ENCODE measurements at regions not wholly inside any gene's neighbourhood (a gene's known extent, or its start where the extent isn't known, plus 50 kb on each side); places are given as distances from the start of the nearest gene placed in this dataset.

GRCh38 chr5:16350816-16351215 is 114.8 kb downstream of the ZNF622 start:
- no peak for DNase-seq
- Mint-ChIP-seq H3K27ac (no peak overlapping the region), H3K9me3 (no peaks in the 10 kb centered on the region), H3K27me3 (no peaks in the 10 kb centered on the region), H3K4me3 (no peak overlapping the region), H3K4me1 (ENCODE audit: low read depth) (no peaks in the 10 kb centered on the region), H3K36me3 (no peaks in the 10 kb centered on the region)
- ChIA-PET POLR2A (no interaction called here), CTCF (no interaction called here)
- intact Hi-C loops (cut with micrococcal nuclease), result no loop called here

- H3K27ac Mint-ChIP-seq, result no peak overlapping the region
Measured at GRCh38 chr5:16346380-16346779, 119.2 kb downstream of the ZNF622 start.

GRCh38 chr5:16345454-16345853 is 120.1 kb downstream of the ZNF622 start:
- no peak for DNase-seq
- ChIA-PET CTCF (no interaction called here), POLR2A (no interaction called here)
- H3K4me3 Mint-ChIP-seq, result no peak overlapping the region
- no peaks in the 10 kb centered on the region for H3K27me3 Mint-ChIP-seq
- no peak overlapping the region for H3K27ac Mint-ChIP-seq
- intact Hi-C loops (cut with micrococcal nuclease), result no loop called here
- H3K4me1 Mint-ChIP-seq (ENCODE audit: low read depth), result no peaks in the 10 kb centered on the region
- no peaks in the 10 kb centered on the region for H3K36me3 Mint-ChIP-seq
- no peaks in the 10 kb centered on the region for H3K9me3 Mint-ChIP-seq

More at GRCh38 chr5:16346380-16346779, 119.2 kb downstream of the ZNF622 start:
- Mint-ChIP-seq H3K27me3 (no peaks in the 10 kb centered on the region), H3K36me3 (no peaks in the 10 kb centered on the region), H3K9me3 (no peaks in the 10 kb centered on the region), H3K4me3 (no peak overlapping the region), H3K4me1 (ENCODE audit: low read depth) (no peaks in the 10 kb centered on the region)
- ChIA-PET CTCF (interaction anchor here (0.6 to 1.3 kb wide), 3 partner anchors 9 to 846 kb away, joined by 3 to 5 read pairs (median 4); no protein-coding TSS in a partner anchor), POLR2A (no interaction called here)
- no peak for DNase-seq
- intact Hi-C loops (cut with micrococcal nuclease), result no loop called here

GRCh38 chr5:16326137-16326536 is 139.5 kb downstream of the ZNF622 start:
- H3K27me3 Mint-ChIP-seq, result no peaks in the 10 kb centered on the region
- ChIA-PET CTCF (no interaction called here), POLR2A (no interaction called here)
- no peak overlapping the region for H3K27ac Mint-ChIP-seq
- no peak overlapping the region for H3K4me3 Mint-ChIP-seq
- intact Hi-C loops (cut with micrococcal nuclease), result no loop called here
- no peaks in the 10 kb centered on the region for H3K9me3 Mint-ChIP-seq
- no peaks in the 10 kb centered on the region for H3K4me1 Mint-ChIP-seq (ENCODE audit: low read depth)
- no peak for DNase-seq
- H3K36me3 Mint-ChIP-seq, result no peaks in the 10 kb centered on the region

- intact Hi-C loops (cut with micrococcal nuclease), result no loop called here
- Mint-ChIP-seq H3K4me3 (no peak overlapping the region), H3K4me1 (ENCODE audit: low read depth) (no peaks in the 10 kb centered on the region), H3K9me3 (no peaks in the 10 kb centered on the region), H3K36me3 (no peaks in the 10 kb centered on the region), H3K27me3 (no peaks in the 10 kb centered on the region), H3K27ac (no peak overlapping the region)
- ChIA-PET CTCF (no interaction called here), POLR2A (no interaction called here)
- DNase-seq, result no peak
Measured at GRCh38 chr5:16321284-16321683, 141.7 kb upstream of the MARCHF11 start.

GRCh38 chr5:16315501-16315900 is 135.9 kb upstream of the MARCHF11 start:
- CTCF ChIA-PET, result no interaction called here

GRCh38 chr5:16313761-16314160 is 134.2 kb upstream of the MARCHF11 start:
- H3K36me3 Mint-ChIP-seq, result no peaks in the 10 kb centered on the region
- no peaks in the 10 kb centered on the region for H3K9me3 Mint-ChIP-seq
- intact Hi-C loops (cut with micrococcal nuclease), result no loop called here
- CTCF ChIA-PET, result no interaction called here
- POLR2A ChIA-PET, result no interaction called here
- no peak overlapping the region for H3K4me3 Mint-ChIP-seq
- H3K27me3 Mint-ChIP-seq, result no peaks in the 10 kb centered on the region
- no peak for DNase-seq
- H3K4me1 Mint-ChIP-seq (ENCODE audit: low read depth), result no peaks in the 10 kb centered on the region
- no peak overlapping the region for H3K27ac Mint-ChIP-seq

More at GRCh38 chr5:16315501-16315900, 135.9 kb upstream of the MARCHF11 start:
- intact Hi-C loops (cut with micrococcal nuclease), result no loop called here
- POLR2A ChIA-PET, result no interaction called here
- no peak for DNase-seq
- Mint-ChIP-seq H3K27me3 (no peaks in the 10 kb centered on the region), H3K4me1 (ENCODE audit: low read depth) (no peaks in the 10 kb centered on the region), H3K9me3 (no peaks in the 10 kb centered on the region), H3K36me3 (no peaks in the 10 kb centered on the region), H3K27ac (no peak overlapping the region), H3K4me3 (no peak overlapping the region)

GRCh38 chr5:16312785-16313184 is 133.2 kb upstream of the MARCHF11 start:
- POLR2A ChIA-PET, result no interaction called here
- no peak for DNase-seq
- intact Hi-C loops (cut with micrococcal nuclease), result no loop called here
- H3K27ac Mint-ChIP-seq, result no peak overlapping the region
- no peaks in the 10 kb centered on the region for H3K27me3 Mint-ChIP-seq
- CTCF ChIA-PET, result no interaction called here
- no peaks in the 10 kb centered on the region for H3K36me3 Mint-ChIP-seq
- H3K4me1 Mint-ChIP-seq (ENCODE audit: low read depth), result no peaks in the 10 kb centered on the region
- H3K4me3 Mint-ChIP-seq, result no peak overlapping the region
- no peaks in the 10 kb centered on the region for H3K9me3 Mint-ChIP-seq

- ChIA-PET CTCF (no interaction called here), POLR2A (no interaction called here)
- DNase-seq, result no peak
- no peaks in the 10 kb centered on the region for H3K27me3 Mint-ChIP-seq
- no peak overlapping the region for H3K27ac Mint-ChIP-seq
- intact Hi-C loops (cut with micrococcal nuclease), result no loop called here
- H3K4me3 Mint-ChIP-seq, result no peak overlapping the region
- H3K9me3 Mint-ChIP-seq, result no peaks in the 10 kb centered on the region
- H3K36me3 Mint-ChIP-seq, result no peaks in the 10 kb centered on the region
- H3K4me1 Mint-ChIP-seq (ENCODE audit: low read depth), result no peaks in the 10 kb centered on the region
Measured at GRCh38 chr5:16311666-16312065, 132.1 kb upstream of the MARCHF11 start.

GRCh38 chr5:16306812-16307211 is 127.2 kb upstream of the MARCHF11 start:
- no peaks in the 10 kb centered on the region for H3K9me3 Mint-ChIP-seq
- H3K27ac Mint-ChIP-seq, result no peak overlapping the region
- H3K4me3 Mint-ChIP-seq, result no peak overlapping the region
- no peaks in the 10 kb centered on the region for H3K4me1 Mint-ChIP-seq (ENCODE audit: low read depth)
- ChIA-PET CTCF (interaction anchor here (0.6 kb wide), 1 partner anchor 497 kb away, joined by 3 read pairs; no protein-coding TSS in a partner anchor), POLR2A (no interaction called here)
- intact Hi-C loops (cut with micrococcal nuclease), result no loop called here
- DNase-seq, result no peak
- no peaks in the 10 kb centered on the region for H3K27me3 Mint-ChIP-seq
- no peaks in the 10 kb centered on the region for H3K36me3 Mint-ChIP-seq

GRCh38 chr5:16304846-16305245 is 125.3 kb upstream of the MARCHF11 start:
- H3K27me3 Mint-ChIP-seq, result no peaks in the 10 kb centered on the region
- H3K9me3 Mint-ChIP-seq, result no peaks in the 10 kb centered on the region
- intact Hi-C loops (cut with micrococcal nuclease), result no loop called here
- no peak overlapping the region for H3K27ac Mint-ChIP-seq
- no peaks in the 10 kb centered on the region for H3K36me3 Mint-ChIP-seq
- no peak for DNase-seq
- H3K4me1 Mint-ChIP-seq (ENCODE audit: low read depth), result no peaks in the 10 kb centered on the region
- CTCF ChIA-PET, result no interaction called here
- no peak overlapping the region for H3K4me3 Mint-ChIP-seq
- POLR2A ChIA-PET, result no interaction called here

- H3K4me3 Mint-ChIP-seq, result no peak overlapping the region
- H3K9me3 Mint-ChIP-seq, result peaks cover 31% of the 10 kb centered on the region
- POLR2A ChIA-PET, result no interaction called here
- no peak overlapping the region for H3K27ac Mint-ChIP-seq
- CTCF ChIA-PET, result no interaction called here
- H3K27me3 Mint-ChIP-seq, result no peaks in the 10 kb centered on the region
- DNase-seq, result no peak
- no peaks in the 10 kb centered on the region for H3K4me1 Mint-ChIP-seq (ENCODE audit: low read depth)
- intact Hi-C loops (cut with micrococcal nuclease), result no loop called here
- no peaks in the 10 kb centered on the region for H3K36me3 Mint-ChIP-seq
Measured at GRCh38 chr5:16296946-16297345, 117.4 kb upstream of the MARCHF11 start.

GRCh38 chr5:16291894-16292293 is 112.3 kb upstream of the MARCHF11 start:
- no peaks in the 10 kb centered on the region for H3K27me3 Mint-ChIP-seq
- ChIA-PET POLR2A (no interaction called here), CTCF (no interaction called here)
- no peaks in the 10 kb centered on the region for H3K36me3 Mint-ChIP-seq
- H3K4me1 Mint-ChIP-seq (ENCODE audit: low read depth), result no peaks in the 10 kb centered on the region
- no peak overlapping the region for H3K27ac Mint-ChIP-seq
- DNase-seq, result no peak
- peaks cover 18% of the 10 kb centered on the region for H3K9me3 Mint-ChIP-seq
- no peak overlapping the region for H3K4me3 Mint-ChIP-seq
- intact Hi-C loops (cut with micrococcal nuclease), result no loop called here

GRCh38 chr5:16291474-16291873 is 111.9 kb upstream of the MARCHF11 start:
- intact Hi-C loops (cut with micrococcal nuclease), result no loop called here
- H3K27me3 Mint-ChIP-seq, result no peaks in the 10 kb centered on the region
- H3K4me1 Mint-ChIP-seq (ENCODE audit: low read depth), result no peaks in the 10 kb centered on the region
- DNase-seq, result no peak
- H3K27ac Mint-ChIP-seq, result no peak overlapping the region
- no peaks in the 10 kb centered on the region for H3K36me3 Mint-ChIP-seq
- no peak overlapping the region for H3K4me3 Mint-ChIP-seq
- CTCF ChIA-PET, result no interaction called here
- POLR2A ChIA-PET, result no interaction called here
- H3K9me3 Mint-ChIP-seq, result peaks cover 13% of the 10 kb centered on the region
